SK-N-SH (cell line): ENCODE measurements at regions not wholly inside any gene's neighbourhood (a gene's known extent, or its start where the extent isn't known, plus 50 kb on each side); places are given as distances from the start of the nearest gene placed in this dataset.

ENCODE experiments used
- CTCF ChIA-PET: fragments of 300-600, 350-600 bp; formaldehyde crosslinking; extraction: SDS; loops from one replicate; lab custom pipeline; 2021; lab: Yijun Ruan, JAX
- POLR2A ChIA-PET: fragments of 350-600 bp; sonication (Branson Sonifier 250); formaldehyde crosslinking; extraction: SDS; loops from one replicate; lab custom pipeline; 2020; ENCODE audit warnings: antibody characterized with exemption, inconsistent platforms; lab: Yijun Ruan, JAX
- DNase-seq: peaks from one replicate; pipeline ENCODE4 v3.0.0; 2012
- H2AFZ ChIP-seq: fragments of 200-600 bp; sonication (generic); 2 replicates; pipeline ENCODE4 v1.8.1; 2016; ENCODE audit warnings: antibody characterized with exemption, mild to moderate bottlenecking, low read depth
- H3F3A ChIP-seq: fragments of 200-600 bp; sonication (generic); replicated peaks from 2 replicates; pipeline ENCODE3; 2016; ENCODE audit warnings: antibody characterized with exemption, mild to moderate bottlenecking; ENCODE audit not compliant: insufficient read depth
- H3K27ac ChIP-seq, 2 experiments: fragments of 200-500 bp in 1 of 2; fragments of 200-600 bp in 1 of 2; sonication (Bioruptor generic) in 1 of 2; sonication (generic), shearing (Covaris generic) in 1 of 2; 2 replicates each; pipeline versions ENCODE4 v1.5.1 to v1.6.1; 2014 to 2016; ENCODE audit warnings: low read depth in 2 of 2, inconsistent platforms in 1 of 2, low read length in 1 of 2, mild to moderate bottlenecking in 1 of 2, mixed read lengths in 1 of 2
- H3K27me3 ChIP-seq: fragments of 200-600 bp; sonication (generic), shearing (Covaris generic); 2 replicates; pipeline ENCODE4 v1.6.1; 2016; ENCODE audit warnings: mixed run types; ENCODE audit not compliant: insufficient read depth
- H3K36me3 ChIP-seq, 2 experiments: fragments of 200-500 bp in 1 of 2; fragments of 200-600 bp in 1 of 2; sonication (Bioruptor generic) in 1 of 2; sonication (generic) in 1 of 2; replicated peaks in 1 of 2; 2 replicates each; pipeline versions ENCODE3 to v1.5.1; 2014 to 2016; ENCODE audit warnings: low read length in 1 of 2, mild to moderate bottlenecking in 1 of 2; ENCODE audit not compliant: insufficient read depth in 2 of 2, control insufficient read depth in 1 of 2
- H3K4me1 ChIP-seq, 2 experiments: fragments of 200-500 bp in 1 of 2; fragments of 200-600 bp in 1 of 2; sonication (Bioruptor generic) in 1 of 2; sonication (generic), shearing (Covaris generic) in 1 of 2; 2 replicates each; pipeline versions ENCODE4 v1.5.1 to v1.6.1; 2014 to 2016; ENCODE audit warnings: low read depth in 1 of 2, low read length in 1 of 2, mixed run types in 1 of 2; ENCODE audit not compliant: insufficient read depth in 2 of 2, control insufficient read depth in 1 of 2
- H3K4me2 ChIP-seq: fragments of 200-600 bp; sonication (generic), shearing (Covaris generic); 2 replicates; pipeline ENCODE4 v1.6.1; 2017; ENCODE audit warnings: mixed run types
- H3K4me3 ChIP-seq, 2 experiments: fragments of 200-500 bp in 1 of 2; fragments of 200-600 bp in 1 of 2; sonication (Bioruptor generic) in 1 of 2; sonication (generic), shearing (Covaris generic) in 1 of 2; 2 replicates each; pipeline versions ENCODE4 v1.5.1 to v1.8.1; 2014 to 2016; ENCODE audit warnings: low read depth in 2 of 2, inconsistent platforms in 1 of 2, low read length in 1 of 2, mild to moderate bottlenecking in 1 of 2, mixed read lengths in 1 of 2, moderate library complexity in 1 of 2
- H3K79me2 ChIP-seq: fragments of 200-600 bp; sonication (generic); 2 replicates; pipeline ENCODE4 v1.8.1; 2017; ENCODE audit warnings: mild to moderate bottlenecking; ENCODE audit not compliant: insufficient read depth
- H3K9ac ChIP-seq: fragments of 200-600 bp; sonication (generic); 2 replicates; pipeline ENCODE4 v1.6.1; 2017; ENCODE audit warnings: mixed run types
- H3K9me2 ChIP-seq: fragments of 200-600 bp; sonication (generic); 2 replicates; pipeline ENCODE4 v1.6.1; 2017; ENCODE audit warnings: mixed run types
- H3K9me3 ChIP-seq: fragments of 200-600 bp; sonication (generic); 2 replicates; pipeline ENCODE4 v1.6.1; 2017; ENCODE audit warnings: mixed run types, mild to moderate bottlenecking, moderate library complexity
- H4K20me1 ChIP-seq: fragments of 200-600 bp; sonication (generic); 2 replicates; pipeline ENCODE4 v1.6.1; 2017; ENCODE audit warnings: mild to moderate bottlenecking, mixed run types; ENCODE audit not compliant: insufficient read depth
- CHD2 ChIP-seq: fragments of 150-350 bp; IDR thresholded peaks from 2 replicates; pipeline ENCODE4 v1.6.1; 2018; ENCODE audit warnings: low read length; ENCODE audit not compliant: partially characterized antibody
- CTCF ChIP-seq: fragments of 200-600 bp; sonication (generic); IDR thresholded peaks from 2 replicates; pipeline ENCODE4 v1.6.1; 2017; ENCODE audit warnings: antibody characterized with exemption, mild to moderate bottlenecking, moderate library complexity
- ELF1 ChIP-seq: IDR thresholded peaks from 2 replicates; pipeline ENCODE4 v1.4.0; 2012
- EP300 ChIP-seq, 2 experiments: IDR thresholded peaks; 2 replicates each; pipeline versions ENCODE4 v1.4.0 to v1.6.1; 2012; ENCODE audit warnings: borderline replicate concordance in 1 of 2, low read depth in 1 of 2, low read length in 1 of 2
- FOXM1 ChIP-seq: IDR thresholded peaks from 2 replicates; pipeline ENCODE4 v1.4.0; 2012; ENCODE audit warnings: low read depth, mild to moderate bottlenecking
- GABPA ChIP-seq: IDR thresholded peaks from 2 replicates; pipeline ENCODE4 v1.4.0; 2012; ENCODE audit warnings: low read depth, mild to moderate bottlenecking
- JUND ChIP-seq: IDR thresholded peaks from 2 replicates; pipeline ENCODE4 v1.4.0; 2012
- MAX ChIP-seq: IDR thresholded peaks from 2 replicates; pipeline ENCODE4 v1.4.0; 2012; ENCODE audit warnings: low read depth
- NFIC ChIP-seq: IDR thresholded peaks from 2 replicates; pipeline ENCODE4 v1.4.0; 2012; ENCODE audit warnings: borderline replicate concordance
- RAD21 ChIP-seq: IDR thresholded peaks from 2 replicates; pipeline ENCODE4 v1.6.1; 2012; ENCODE audit warnings: mild to moderate bottlenecking, low read length
- RCOR1 ChIP-seq: fragments of 150-350 bp; IDR thresholded peaks from 2 replicates; pipeline ENCODE4 v1.6.1; 2017; ENCODE audit warnings: antibody characterized with exemption, low read length
- RFX5 ChIP-seq: IDR thresholded peaks from 2 replicates; pipeline ENCODE4 v1.6.1; 2012; ENCODE audit warnings: mild to moderate bottlenecking, improper control_type of control experiment, low read length
- RXRA ChIP-seq: IDR thresholded peaks from 2 replicates; pipeline ENCODE4 v1.4.0; 2012; ENCODE audit warnings: low read depth, mild to moderate bottlenecking, borderline replicate concordance
- TCF12 ChIP-seq: IDR thresholded peaks from 2 replicates; pipeline ENCODE4 v1.4.0; 2012
- TEAD4 ChIP-seq: IDR thresholded peaks from 2 replicates; pipeline ENCODE4 v1.4.0; 2012; ENCODE audit warnings: mild to moderate bottlenecking, borderline replicate concordance; ENCODE audit not compliant: insufficient read depth
- USF1 ChIP-seq: IDR thresholded peaks from 2 replicates; pipeline ENCODE4 v1.4.0; 2012; ENCODE audit warnings: low read depth, borderline replicate concordance
- USF2 ChIP-seq: fragments of 150-350 bp; IDR thresholded peaks from 2 replicates; pipeline ENCODE4 v1.6.1; 2017; ENCODE audit warnings: antibody characterized with exemption, low read length, low read depth, borderline replicate concordance
- YY1 ChIP-seq: IDR thresholded peaks from 2 replicates; pipeline ENCODE4 v1.4.0; 2012; ENCODE audit warnings: low read depth, mild to moderate bottlenecking
- ZBTB33 ChIP-seq: IDR thresholded peaks from 2 replicates; pipeline ENCODE4 v1.4.0; 2012; ENCODE audit warnings: low read depth, borderline replicate concordance
- WGBS: methylation state at CpG from one replicate; pipeline ENCODE4 v1.1.6; 2017; ENCODE audit warnings: low lambda C conversion rate; 5-methylcytosine and 5-hydroxymethylcytosine counted together

- peaks cover 13% of the 10 kb centered on the region; the same call in 1 of the 2 replicates for H3K27me3 ChIP-seq
- CTCF ChIA-PET = interaction anchor here (1.9 kb wide), 1 partner anchor 21 kb away, joined by 8 read pairs; no protein-coding TSS in a partner anchor
- no peak for DNase-seq
- no peak overlapping the region for H2AFZ ChIP-seq
- WGBS = 37% methylated on average over 2 of the region's 2 CpGs
- no peaks in the 10 kb centered on the region for H3K36me3 ChIP-seq
- no peaks in the 10 kb centered on the region for H3K4me1 ChIP-seq
- no peak overlapping the region for H3K9ac ChIP-seq
- H3K79me2 ChIP-seq = no peaks in the 10 kb centered on the region
- H3K4me2 ChIP-seq = no peak overlapping the region
- no peaks in the 10 kb centered on the region for H3F3A ChIP-seq
- H4K20me1 ChIP-seq = no peaks in the 10 kb centered on the region
- H3K27ac ChIP-seq = no peak overlapping the region
- TF ChIP-seq RFX5 = peak; percentile 57; the same call in 1 of the 2 replicates
- TF ChIP-seq YY1 = no peak
- TF ChIP-seq ZBTB33 = no peak
- TF ChIP-seq, all 33 proteins: peak for 1
- Histone ChIP-seq H3K4me3 (no peak overlapping the region), H3K9me2 (no peaks in the 10 kb centered on the region), H3K9me3 (no peaks in the 10 kb centered on the region)
- POLR2A ChIA-PET = no interaction called here
These were observed 143.6 kb downstream of the DHX15 start for GRCh38 chr4:24440765-24441164.

GRCh38 chr4:24434241-24434640, 150.1 kb downstream of the DHX15 start:
- TF ChIP-seq RCOR1 (no peak), USF2 (no peak), EP300 (IDR thresholded peaks at IDR 0.05; ENCODE audit: borderline replicate concordance in 1 of 2, low read depth in 1 of 2, low read length in 1 of 2) (no peak), GABPA (no peak), NFIC (no peak), YY1 (no peak), CTCF (no peak), ELF1 (no peak), RAD21 (no peak), TCF12 (no peak), USF1 (no peak), CHD2 (no peak), MAX (no peak), TEAD4 (no peak), RFX5 (no peak), RXRA (no peak), FOXM1 (no peak), JUND (no peak), ZBTB33 (no peak)
- H3K9me3 ChIP-seq = no peaks in the 10 kb centered on the region
- H3K27ac ChIP-seq = no peak overlapping the region
- no peak overlapping the region for H3K9ac ChIP-seq
- H3K4me3 ChIP-seq = no peak overlapping the region
- ChIA-PET POLR2A (no interaction called here), CTCF (interaction anchor here (0.8 to 3.0 kb wide), 2 partner anchors 15 to 113 kb away, joined by 3 to 12 read pairs; no protein-coding TSS in a partner anchor)
- H4K20me1 ChIP-seq = no peaks in the 10 kb centered on the region
- H3K9me2 ChIP-seq = no peaks in the 10 kb centered on the region
- H3K27me3 ChIP-seq = peaks cover 44% of the 10 kb centered on the region; the same call in 1 of the 2 replicates
- no peaks in the 10 kb centered on the region for H3F3A ChIP-seq
- H3K4me1 ChIP-seq = no peaks in the 10 kb centered on the region
- H2AFZ ChIP-seq = no peak overlapping the region
- no peaks in the 10 kb centered on the region for H3K36me3 ChIP-seq
- no peak for DNase-seq
- H3K79me2 ChIP-seq = no peaks in the 10 kb centered on the region
- no peak overlapping the region for H3K4me2 ChIP-seq
- 8% methylated on average over 5 of the region's 10 CpGs for WGBS
